Heart left ventricle (tissue), 13 donors: ENCODE measurements at regions not wholly inside any gene's neighbourhood (a gene's known extent, or its start where the extent isn't known, plus 50 kb on each side); places are given as distances from the start of the nearest gene placed in this dataset.

ENCODE experiments used
- POLR2A ChIP-seq, 2 donors: fragments of 450-650 bp; IDR thresholded peaks; one replicate each; pipeline ENCODE4 v1.6.1; 2017; ENCODE audit warnings: antibody characterized with exemption in 2 of 2, mild to moderate bottlenecking in 2 of 2, moderate library complexity in 2 of 2
- TF ChIP-seq, protein P1 (sequence below), 12 donors: fragments of 200-600 bp; sonication (generic) in 4 of 12; IDR thresholded peaks; one replicate each; pipeline versions ENCODE4 v1.5.0 to v1.8.0; 2018 to 2022; ENCODE audit warnings: antibody characterized with exemption in 12 of 12, mild to moderate bottlenecking in 5 of 12
- donor health status: ischemic (EF 13 %, LVEDD 7.1; RV severe dilation, severe dysfunction).
- donor health status: DM: no; HTN: yes; CAD: no.
- donor health status: DM: no; HTN: no; CAD: no.
- donor health status: ischemic (EF 25% LVEDD 6.9; RV normal size, moderate dysfunction).
- donor health status: ischemic (EF 25% LVEDD 5.7; RV mildly dilated, moderate dysfunction).
- donor health status: ischemic (EF 35%, LVEDD 5.7; RV mildly dilated, moderate dysfunction).
- donor health status: nonischemic (EF 11% LVEDD 7.7; RV severe dilation, severe dysfunction).
- donor health status: DM: yes; HTN: yes; CAD: no.
- donor health status: PGD.
- donor health status: ischemic (EF 29% LVEDD 5.4; RV normal size, mild dysfunction).
- donor health status: nonischemic (EF 23%, LVEDD 6.1; RV moderate dilation, normal function).

DNA sequence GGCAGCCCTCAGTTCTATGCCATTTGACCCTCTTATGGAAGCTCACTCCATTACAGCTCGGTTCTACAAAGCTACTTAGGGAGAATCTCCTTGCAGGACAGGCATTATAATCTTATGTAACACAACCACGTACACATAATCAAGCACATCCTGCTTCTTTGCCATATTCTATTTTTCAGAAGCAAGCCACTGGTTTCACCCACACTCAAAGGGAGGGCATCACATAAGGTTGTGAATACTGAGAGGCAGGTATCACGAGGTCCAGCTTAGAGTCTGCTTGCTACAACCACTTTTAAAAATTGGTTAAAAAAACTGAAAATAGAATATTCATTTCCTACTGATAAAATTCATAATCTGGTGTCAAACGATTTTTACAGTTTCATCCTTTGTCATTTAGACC lies 589.2 kb downstream of the SLC16A7 start:
- TF ChIP-seq, protein P1, sequence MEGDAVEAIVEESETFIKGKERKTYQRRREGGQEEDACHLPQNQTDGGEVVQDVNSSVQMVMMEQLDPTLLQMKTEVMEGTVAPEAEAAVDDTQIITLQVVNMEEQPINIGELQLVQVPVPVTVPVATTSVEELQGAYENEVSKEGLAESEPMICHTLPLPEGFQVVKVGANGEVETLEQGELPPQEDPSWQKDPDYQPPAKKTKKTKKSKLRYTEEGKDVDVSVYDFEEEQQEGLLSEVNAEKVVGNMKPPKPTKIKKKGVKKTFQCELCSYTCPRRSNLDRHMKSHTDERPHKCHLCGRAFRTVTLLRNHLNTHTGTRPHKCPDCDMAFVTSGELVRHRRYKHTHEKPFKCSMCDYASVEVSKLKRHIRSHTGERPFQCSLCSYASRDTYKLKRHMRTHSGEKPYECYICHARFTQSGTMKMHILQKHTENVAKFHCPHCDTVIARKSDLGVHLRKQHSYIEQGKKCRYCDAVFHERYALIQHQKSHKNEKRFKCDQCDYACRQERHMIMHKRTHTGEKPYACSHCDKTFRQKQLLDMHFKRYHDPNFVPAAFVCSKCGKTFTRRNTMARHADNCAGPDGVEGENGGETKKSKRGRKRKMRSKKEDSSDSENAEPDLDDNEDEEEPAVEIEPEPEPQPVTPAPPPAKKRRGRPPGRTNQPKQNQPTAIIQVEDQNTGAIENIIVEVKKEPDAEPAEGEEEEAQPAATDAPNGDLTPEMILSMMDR (IDR thresholded peaks at IDR 0.05) = no peak
- no peak for TF ChIP-seq POLR2A (IDR thresholded peaks at IDR 0.05)
